ENCODE measurements at regions not wholly inside any gene's neighbourhood (a gene's known extent, or its start where the extent isn't known, plus 50 kb on each side); places are given as distances from the start of the nearest gene placed in this dataset.

DNA sequence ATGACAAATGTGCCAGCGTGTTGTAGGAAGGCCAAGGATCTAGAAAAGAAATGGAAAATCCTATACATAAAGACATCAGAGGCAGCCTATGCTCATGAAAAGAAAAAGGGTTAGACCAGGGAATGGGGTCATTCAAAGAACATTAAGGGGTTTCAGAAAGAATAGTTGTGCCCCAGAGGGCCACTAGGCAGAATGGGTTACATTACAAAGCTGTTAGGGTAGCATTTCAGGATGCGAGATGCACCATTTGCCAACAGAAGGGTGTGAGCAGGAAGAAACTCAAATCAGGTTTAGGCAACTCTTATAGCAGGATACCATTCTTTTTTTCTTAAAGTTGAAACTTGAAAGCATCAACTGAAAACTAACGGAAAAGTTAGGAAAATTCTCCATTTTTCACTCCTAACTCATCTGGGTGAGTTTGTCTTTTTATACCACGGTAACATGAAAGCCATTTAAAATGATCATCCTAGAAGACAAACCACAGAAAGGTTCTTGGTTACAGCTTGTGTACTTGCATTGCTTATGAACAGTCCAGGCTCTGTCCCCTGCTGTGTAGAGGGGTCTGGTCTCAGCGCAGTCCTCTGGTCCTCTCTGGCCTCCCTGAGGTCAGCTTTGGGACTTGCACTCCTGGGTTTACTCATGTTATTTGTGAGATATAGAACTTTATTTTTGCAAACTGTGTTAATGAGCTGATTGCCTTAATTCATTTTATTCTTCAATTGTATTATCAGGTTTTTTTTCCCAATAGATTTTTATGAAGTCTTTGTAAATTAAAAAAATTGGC, 209.1 kb downstream of the DACT1 start:
- no peak for DNase-seq (ENCODE audit: low read depth in 3 of 3)

- DNase-seq (ENCODE audit: low read depth in 3 of 3) = no peak
Observed at GRCh38 chr14:58848365-58848764, 210.6 kb downstream of the DACT1 start.

GRCh38 chr14:58849601-58850000, 211.8 kb downstream of the DACT1 start:
- DNase-seq (ENCODE audit: low read depth in 3 of 3) = no peak

DNA sequence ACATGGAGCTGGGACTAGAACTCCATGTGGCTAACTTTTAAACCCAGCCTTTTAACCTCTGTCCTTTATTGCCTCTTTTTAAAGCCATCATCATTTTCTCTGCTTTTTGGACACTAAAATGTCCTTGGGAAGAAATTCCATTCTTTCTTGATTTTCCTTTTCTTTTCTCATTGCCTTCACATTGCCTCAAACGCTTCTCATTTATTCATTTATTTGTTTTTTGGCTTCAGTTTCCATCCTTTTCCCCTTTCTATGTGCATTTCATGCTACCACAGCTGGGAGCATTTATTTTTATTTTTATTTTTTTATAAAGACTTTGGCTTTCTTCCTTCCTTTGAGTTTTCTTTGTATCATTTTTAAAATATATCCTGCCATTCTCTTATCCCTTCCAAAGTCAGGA, 212.2 kb downstream of the DACT1 start:
- no peak for DNase-seq (ENCODE audit: low read depth in 3 of 3)

DNA sequence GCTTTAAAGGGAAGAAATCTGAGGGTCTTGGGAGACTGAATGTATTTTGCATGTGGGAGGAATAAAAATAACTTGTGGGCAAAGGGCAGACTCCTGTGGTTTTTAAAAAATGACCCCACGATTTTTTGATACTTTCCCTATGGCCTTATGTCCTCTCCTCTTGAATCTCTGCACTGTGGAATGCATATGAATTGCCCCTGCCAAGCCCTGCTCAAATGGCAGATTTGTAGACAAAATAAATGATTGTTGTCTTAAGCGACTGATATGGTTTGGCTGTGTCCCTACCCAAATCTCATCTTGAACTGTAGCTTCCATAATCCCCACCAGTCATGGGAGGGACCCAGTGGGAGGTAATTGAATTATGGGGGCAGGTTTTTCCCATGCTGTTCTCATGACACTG, 223.8 kb downstream of the DACT1 start:
- no peak for DNase-seq (ENCODE audit: low read depth in 3 of 3)

DNA sequence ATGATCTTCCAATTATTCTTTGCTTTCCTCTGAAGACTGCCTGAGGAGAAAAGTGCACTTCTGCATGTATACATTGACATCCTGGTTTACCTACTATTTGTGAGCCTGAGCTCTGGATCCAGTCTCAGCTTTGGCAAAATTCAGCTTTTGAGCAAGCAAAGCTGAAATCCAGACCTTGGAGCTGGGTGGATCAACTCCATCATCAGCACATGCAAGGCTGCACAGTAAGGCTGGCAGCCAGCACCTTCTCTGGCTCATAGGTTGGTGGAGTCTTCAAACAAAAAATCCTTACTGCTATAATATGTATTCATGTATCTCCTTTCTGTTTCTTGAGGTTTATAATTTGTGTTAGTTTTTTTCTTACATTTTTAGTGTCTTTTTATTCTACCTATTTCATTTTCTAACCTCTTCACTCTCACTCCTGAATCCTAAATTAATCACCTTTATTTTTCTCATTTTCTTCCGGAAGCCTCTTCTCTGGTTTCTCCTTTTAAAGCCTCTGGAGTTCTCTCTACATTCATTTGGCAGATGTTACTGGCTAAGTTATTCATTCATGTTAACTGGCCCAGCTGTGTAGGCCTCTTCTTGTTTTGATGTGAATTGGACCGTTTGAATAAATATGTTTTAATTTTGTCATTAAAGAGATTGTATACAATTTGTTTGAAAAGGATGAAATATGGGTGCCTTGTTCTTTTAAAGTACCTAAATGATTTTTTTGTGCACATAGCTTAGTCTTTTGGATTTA, 224.8 kb downstream of the DACT1 start:
- DNase-seq (ENCODE audit: low read depth in 3 of 3) = no peak

DNA sequence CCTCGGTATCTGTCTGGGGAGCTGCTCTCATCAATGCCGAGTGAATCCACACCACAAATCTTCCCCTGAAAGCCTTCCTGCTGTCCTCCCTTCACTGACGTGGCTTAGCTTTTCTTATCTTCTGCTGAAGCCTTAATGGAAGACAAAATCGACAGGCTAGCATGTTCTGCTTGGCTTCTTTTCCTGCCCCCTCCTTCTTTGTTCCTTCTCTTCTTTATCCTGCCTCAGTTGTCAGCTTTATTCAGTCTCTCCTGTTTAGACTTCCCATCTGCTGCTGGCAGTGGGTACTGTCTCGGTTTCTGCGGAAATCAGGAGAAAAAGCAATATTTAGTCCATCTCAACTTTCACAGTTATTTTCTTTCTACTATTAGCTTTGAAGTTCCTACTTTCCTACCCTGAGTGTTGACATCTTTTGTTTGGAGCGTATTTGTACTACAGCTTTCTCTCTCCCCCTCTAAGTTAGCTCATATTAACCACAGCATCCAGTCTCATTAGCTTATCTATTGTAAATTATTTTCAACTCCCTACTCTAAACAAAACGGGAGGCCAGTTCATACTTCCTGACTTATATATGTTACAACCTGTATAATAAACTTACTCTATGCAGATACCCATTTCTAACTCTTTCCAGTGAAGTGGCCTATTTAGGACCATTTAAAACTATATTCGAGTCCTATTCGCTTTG, 226.0 kb downstream of the DACT1 start:
- no peak for DNase-seq (ENCODE audit: low read depth in 3 of 3)

DNA sequence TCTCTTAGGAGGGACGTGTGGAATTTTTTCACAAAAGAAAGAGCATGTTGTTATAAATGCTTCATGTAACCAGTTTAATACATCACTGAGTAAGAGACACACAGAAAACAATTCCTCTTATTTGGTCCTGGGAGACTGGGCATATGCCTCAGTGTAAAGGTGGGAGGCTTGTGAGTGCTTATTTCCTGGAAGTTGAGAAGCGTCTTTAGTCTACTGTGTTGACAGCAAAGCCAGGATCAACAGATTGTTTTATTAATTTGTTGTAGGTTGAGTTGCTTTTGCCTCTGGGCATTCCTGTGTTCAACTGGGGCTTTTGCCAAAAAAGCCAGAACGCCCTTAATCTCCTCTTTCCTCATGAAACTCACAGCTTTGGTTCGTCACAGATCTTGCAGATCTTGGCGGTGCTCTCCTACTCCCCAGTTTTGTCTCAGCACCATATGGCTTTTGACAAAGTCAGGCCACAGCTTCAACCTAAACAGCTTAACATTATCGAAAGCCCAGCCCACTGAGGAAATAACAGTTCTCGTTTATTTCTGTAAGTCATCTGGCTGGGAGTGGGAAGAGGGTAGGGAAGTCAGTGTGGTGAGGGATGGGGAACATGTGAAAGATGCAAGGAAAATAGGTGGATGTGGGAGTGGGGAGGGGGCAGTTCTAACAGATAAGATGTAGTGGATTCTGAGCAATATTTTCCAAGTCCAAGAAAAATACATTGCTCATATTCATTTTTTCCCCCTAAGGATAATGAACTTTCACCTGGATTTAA, 227.2 kb downstream of the DACT1 start:
- no peak for DNase-seq (ENCODE audit: low read depth in 3 of 3)

DNA sequence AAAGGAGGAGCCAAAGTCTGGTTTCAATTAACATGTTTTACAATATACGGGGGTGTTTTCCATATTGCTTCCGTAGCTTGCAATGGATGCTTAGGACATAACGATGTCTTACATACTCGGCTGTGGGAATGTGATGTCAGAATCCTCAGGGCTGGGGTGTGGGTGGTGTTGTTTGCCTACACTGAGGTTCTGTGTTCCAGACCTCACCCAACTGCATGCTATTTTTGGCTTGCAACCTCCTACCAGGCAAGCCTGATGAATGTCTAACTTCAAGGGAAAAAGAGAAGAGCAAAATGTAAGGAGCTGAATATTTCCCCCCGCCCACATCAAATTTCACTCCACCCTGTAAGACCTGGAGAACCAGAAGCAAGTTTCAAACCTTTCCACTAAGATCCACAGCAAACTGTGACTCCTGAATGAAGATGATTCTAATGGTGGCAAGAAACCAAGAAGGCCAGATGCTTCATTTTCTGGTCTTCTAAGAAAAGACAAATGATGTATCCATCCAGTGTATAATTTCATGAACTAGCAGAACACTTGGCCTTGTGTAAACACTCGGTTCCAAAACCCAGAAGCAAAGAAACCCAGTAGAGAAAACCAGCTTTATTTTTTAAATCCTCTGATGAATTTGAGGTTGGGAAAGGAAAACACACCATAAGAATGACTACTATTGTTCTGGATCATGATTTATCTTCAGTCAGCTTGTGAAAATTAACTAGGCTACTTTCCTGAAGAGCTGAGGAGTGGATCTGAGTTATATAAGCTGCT, 227.9 kb downstream of the DACT1 start:
- no peak for DNase-seq (ENCODE audit: low read depth in 3 of 3)

DNA sequence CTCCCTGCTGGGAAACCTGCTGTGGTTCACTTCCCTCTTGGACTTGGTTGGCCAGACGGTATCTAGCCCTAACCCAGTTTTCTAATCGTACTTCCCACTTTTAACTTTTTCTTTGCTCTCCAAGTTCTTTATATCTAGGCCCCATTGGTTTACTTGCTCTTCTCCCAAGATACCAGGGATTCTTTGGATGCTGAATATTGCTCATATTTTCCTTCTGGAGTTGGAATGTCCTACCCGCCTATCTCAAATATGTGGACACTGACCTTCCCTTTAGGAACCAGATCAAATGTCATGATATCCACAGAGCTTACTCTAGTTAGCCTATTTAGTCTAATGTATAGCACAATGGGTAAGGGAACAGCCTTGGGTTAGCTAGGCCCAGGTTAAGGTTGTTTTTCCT, 228.6 kb downstream of the DACT1 start:
- DNase-seq (ENCODE audit: low read depth in 3 of 3) = no peak

- DNase-seq (ENCODE audit: low read depth in 3 of 3) = no peak
Observed at GRCh38 chr14:58870961-58871360, 233.2 kb downstream of the DACT1 start.

DNA sequence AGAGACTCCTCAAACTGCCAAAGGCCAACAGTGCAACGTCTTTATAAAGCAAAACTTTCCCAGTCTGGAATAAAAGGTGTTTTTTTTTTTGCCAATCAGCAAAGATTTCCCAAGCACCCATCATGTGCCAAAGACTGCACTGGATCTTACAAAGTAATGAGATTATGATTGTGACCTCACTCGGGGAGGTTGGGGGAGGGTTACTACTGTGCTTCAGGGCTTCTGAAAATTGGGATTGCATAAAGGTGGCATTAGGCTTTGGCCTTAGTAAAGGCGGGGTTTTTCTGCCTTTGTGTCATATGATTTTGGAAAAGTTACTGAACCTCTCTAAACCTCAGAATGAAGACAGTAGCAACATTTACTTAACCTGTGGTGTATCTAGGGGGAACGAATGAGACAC, 233.8 kb downstream of the DACT1 start:
- DNase-seq (ENCODE audit: low read depth in 3 of 3) = no peak

- DNase-seq (ENCODE audit: low read depth in 3 of 3) = no peak
Observed at GRCh38 chr14:58872061-58872460, 234.3 kb downstream of the DACT1 start.

DNA sequence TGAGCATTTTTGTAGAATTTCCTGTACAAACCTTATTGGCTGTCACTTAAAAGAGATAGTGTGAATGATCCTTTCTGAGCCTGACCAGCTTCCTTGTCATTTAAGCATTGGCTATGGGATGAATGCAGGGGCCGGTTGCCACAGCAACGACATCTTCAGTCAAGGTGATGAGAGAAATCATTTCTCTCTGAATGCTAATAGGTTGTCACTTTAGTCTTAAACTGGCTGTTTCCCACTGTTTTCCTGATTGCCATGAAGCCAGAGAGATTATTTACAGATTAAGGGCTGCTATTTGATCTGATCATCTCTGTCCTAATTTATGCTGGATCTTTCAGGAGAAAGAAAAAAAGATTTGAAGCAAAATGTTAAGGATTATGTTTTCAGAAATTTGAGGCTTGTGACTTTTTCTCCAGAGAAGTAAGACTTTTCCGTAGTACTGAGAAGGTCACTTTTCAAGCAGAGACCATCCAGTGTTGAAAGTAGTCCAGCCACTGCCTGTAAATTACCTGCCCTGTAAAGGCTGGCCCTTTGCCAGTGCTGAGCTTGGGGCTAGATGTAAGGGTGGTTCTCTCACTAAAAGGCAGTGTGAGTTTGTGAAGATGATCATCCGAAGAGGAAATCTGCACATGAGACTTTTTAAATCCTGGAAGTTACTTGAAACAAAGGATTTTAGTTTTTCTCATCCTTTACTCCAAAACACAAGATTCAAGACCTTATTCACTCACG, 235.6 kb downstream of the DACT1 start:
- no peak for DNase-seq (ENCODE audit: low read depth in 3 of 3)

DNA sequence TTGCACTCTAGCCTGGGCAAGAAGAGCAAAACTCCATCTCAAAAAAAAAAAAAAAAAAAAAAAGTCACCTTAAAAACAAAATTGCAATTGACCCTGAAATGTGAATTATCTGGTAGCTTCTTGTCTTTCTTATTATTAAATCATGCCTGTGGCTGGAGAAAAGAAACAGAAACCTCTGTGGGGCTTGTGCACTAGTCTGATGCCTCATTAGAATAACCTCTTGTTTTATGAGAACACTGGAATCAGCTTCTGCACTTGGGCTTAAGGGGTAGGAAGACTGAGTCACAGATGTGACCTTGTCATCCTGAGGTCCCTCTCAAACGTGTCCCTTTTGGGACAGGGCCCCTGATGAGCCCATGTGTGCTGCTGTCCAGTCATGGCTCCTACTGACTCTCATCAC, 237.9 kb downstream of the DACT1 start:
- DNase-seq (ENCODE audit: low read depth in 3 of 3) = no peak

- no peak for DNase-seq (ENCODE audit: low read depth in 3 of 3)
Observed at GRCh38 chr14:58876608-58877007, 238.8 kb downstream of the DACT1 start.

DNA sequence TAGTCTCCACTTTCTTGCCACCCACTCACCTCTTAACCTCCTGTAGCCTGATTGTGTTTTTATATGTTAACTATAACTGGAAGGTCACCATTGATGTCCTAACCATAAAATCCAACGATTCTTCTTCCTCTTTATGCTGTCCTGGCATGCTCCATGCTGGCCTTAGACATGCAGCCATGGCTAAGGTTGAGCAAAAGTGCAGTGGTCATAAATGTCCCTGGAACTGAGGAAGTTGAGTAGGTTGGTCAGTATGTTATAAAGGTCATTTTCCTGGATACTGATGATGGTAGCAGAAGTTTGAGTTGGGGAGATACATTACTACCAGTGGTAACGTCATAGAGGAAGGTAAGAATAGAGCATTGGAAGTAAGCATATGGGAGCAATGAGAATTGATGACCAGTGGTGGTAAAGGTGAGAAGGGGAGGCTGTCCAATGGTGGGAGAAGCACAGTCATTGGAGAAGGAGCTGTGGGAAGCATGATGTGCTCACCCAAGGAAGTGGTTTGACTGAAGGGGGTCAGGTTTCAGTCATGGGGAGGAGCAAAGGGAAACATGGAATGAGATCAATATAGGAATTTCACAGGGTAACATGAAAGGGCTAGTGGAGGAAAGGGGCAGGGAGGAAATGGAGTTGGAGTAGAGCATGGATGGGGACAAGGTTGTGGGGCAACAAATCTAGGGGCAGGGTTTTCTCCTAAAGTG, 240.8 kb downstream of the DACT1 start:
- no peak for DNase-seq (ENCODE audit: low read depth in 3 of 3)

GRCh38 chr14:58881433-58881832, 243.7 kb downstream of the DACT1 start:
- no peak for DNase-seq (ENCODE audit: low read depth in 3 of 3)

DNA sequence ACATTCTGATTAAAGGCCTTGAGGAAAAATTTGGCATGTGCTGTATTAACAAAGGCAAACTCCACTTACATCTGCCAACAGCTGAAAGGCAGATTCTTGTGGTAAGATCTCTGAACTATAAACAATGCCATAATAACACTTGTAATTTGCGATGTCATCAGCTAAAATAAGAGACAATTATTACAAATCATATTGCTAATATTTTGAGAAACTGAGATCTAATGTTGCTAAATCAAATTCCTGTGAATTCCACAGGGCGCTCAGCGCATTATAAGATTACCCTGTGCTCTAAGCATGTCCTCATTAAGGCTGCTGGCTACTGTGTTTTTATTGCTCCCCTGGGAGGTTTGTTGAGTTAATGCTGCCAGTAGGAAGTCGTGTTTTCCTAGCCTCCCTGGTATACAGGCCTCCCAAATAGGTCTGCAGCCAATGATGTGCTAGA, 244.8 kb downstream of the DACT1 start:
- DNase-seq (ENCODE audit: low read depth in 3 of 3) = no peak

DNA sequence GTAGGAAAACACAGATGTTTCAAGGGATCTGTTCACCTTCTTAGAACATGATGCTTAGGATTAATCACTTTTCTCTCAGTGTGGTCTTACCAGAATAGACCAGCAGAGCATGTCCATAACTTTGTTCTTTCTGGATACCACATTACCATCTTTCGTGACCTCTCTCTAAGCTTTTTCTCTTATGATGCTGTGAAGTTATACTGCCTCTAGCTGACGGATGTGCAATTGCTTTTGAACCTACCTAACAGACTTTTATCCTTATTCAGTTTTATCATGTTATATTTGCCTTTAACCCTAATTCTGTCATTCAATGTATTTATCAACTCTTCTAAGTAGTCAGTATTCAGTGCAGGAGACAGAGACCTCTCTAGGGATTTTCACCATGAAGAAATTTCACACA, 246.7 kb downstream of the DACT1 start:
- no peak for DNase-seq (ENCODE audit: low read depth in 3 of 3)
